SK-N-MC (cell line): ENCODE measurements at regions not wholly inside any gene's neighbourhood (a gene's known extent, or its start where the extent isn't known, plus 50 kb on each side); places are given as distances from the start of the nearest gene placed in this dataset.

ENCODE experiments used
- EZH2 ChIP-seq: fragments of 200-600 bp; sonication (generic); IDR thresholded peaks from one replicate; pipeline ENCODE4 v1.6.1; 2017; ENCODE audit warnings: antibody characterized with exemption
- FOXP2 ChIP-seq: optimal IDR thresholded peaks from 2 replicates; pipeline ENCODE3; 2011; ENCODE audit warnings: mild to moderate bottlenecking, moderate library complexity; ENCODE audit not compliant: insufficient read depth; ENCODE audit errors: extremely low read length, control extremely low read depth
- POLR2AphosphoS5 ChIP-seq: IDR thresholded peaks from 2 replicates; pipeline ENCODE4 v1.6.1; 2012; ENCODE audit warnings: mild to moderate bottlenecking, low read depth, low read length, borderline replicate concordance

- TF ChIP-seq FOXP2 (no peak), EZH2 (no peak), POLR2AphosphoS5 (no peak)
Measured at GRCh38 chr19:46947866-46948265, 71.8 kb upstream of the NPAS1 start.
